Mesothelial cell of epicardium (in vitro differentiated cells): ENCODE measurements at regions not wholly inside any gene's neighbourhood (a gene's known extent, or its start where the extent isn't known, plus 50 kb on each side); places are given as distances from the start of the nearest gene placed in this dataset.

Source experiments
- DNase-seq, 2 experiments: peaks; one replicate each; pipeline ENCODE4 v3.0.0; 2021; ENCODE audit warnings: low spot score in 2 of 2; ENCODE audit not compliant: unreplicated experiment in 2 of 2
- H3K27ac Mint-ChIP-seq: 2 replicates; pipeline ENCODE4 v1.8.0; 2021; ENCODE audit warnings: mixed read lengths
- H3K27me3 Mint-ChIP-seq: 2 replicates; pipeline ENCODE4 v1.8.0; 2021; ENCODE audit warnings: low read depth, mixed read lengths
- H3K36me3 Mint-ChIP-seq: 2 replicates; pipeline ENCODE4 v1.8.0; 2021; ENCODE audit warnings: mixed read lengths
- H3K4me1 Mint-ChIP-seq: 2 replicates; pipeline ENCODE4 v1.8.0; 2021; ENCODE audit warnings: mixed read lengths
- H3K4me3 Mint-ChIP-seq: 2 replicates; pipeline ENCODE4 v1.8.0; 2021; ENCODE audit warnings: mild to moderate bottlenecking, moderate library complexity, mixed read lengths
- H3K9me3 Mint-ChIP-seq: 2 replicates; pipeline ENCODE4 v1.8.0; 2021; ENCODE audit warnings: mixed read lengths
- CTCF ChIP-seq: fragments of 200-600 bp; sonication (generic); IDR thresholded peaks from one replicate; pipeline ENCODE4 v1.5.0; 2021; ENCODE audit warnings: antibody characterized with exemption; ENCODE audit not compliant: unreplicated experiment

- peaks cover 4% of the 10 kb centered on the region for H3K9me3 Mint-ChIP-seq
These were observed 372.7 kb upstream of the HSF2 start for GRCh38 chr6:122026582-122027369.

GRCh38 chr6:122028933-122029522 lies 370.4 kb upstream of the HSF2 start:
- Mint-ChIP-seq H3K27ac (no peak overlapping the region), H3K36me3 (peaks cover 2% of the 10 kb centered on the region), H3K27me3 (no peaks in the 10 kb centered on the region), H3K4me1 (peaks cover 31% of the 10 kb centered on the region), H3K4me3 (no peak overlapping the region), H3K9me3 (peaks cover 4% of the 10 kb centered on the region)
- DNase-seq, result no peak
- TF ChIP-seq CTCF, result no peak

More at GRCh38 chr6:122026582-122027369, 372.7 kb upstream of the HSF2 start:
- H3K4me3 Mint-ChIP-seq, result no peak overlapping the region
- TF ChIP-seq CTCF, result no peak
- DNase-seq, result no peak
- H3K27me3 Mint-ChIP-seq, result no peaks in the 10 kb centered on the region
- peak overlapping the region; percentile 32 for H3K27ac Mint-ChIP-seq
- H3K36me3 Mint-ChIP-seq, result peaks cover 2% of the 10 kb centered on the region
- H3K4me1 Mint-ChIP-seq, result peaks cover 25% of the 10 kb centered on the region

- Mint-ChIP-seq H3K27me3 (no peaks in the 10 kb centered on the region), H3K27ac (peak overlapping the region; percentile 22), H3K4me1 (peaks cover 20% of the 10 kb centered on the region), H3K9me3 (peaks cover 4% of the 10 kb centered on the region), H3K36me3 (peaks cover 2% of the 10 kb centered on the region), H3K4me3 (no peak overlapping the region)
- DNase-seq, result no peak
- peak; percentile 53 for TF ChIP-seq CTCF
These were observed 365.8 kb upstream of the HSF2 start for GRCh38 chr6:122033564-122034181.

GRCh38 chr6:122035173-122035572 lies 364.3 kb upstream of the HSF2 start:
- Mint-ChIP-seq H3K4me1 (peaks cover 14% of the 10 kb centered on the region), H3K4me3 (no peak overlapping the region), H3K9me3 (peaks cover 4% of the 10 kb centered on the region), H3K36me3 (peaks cover 2% of the 10 kb centered on the region), H3K27me3 (no peaks in the 10 kb centered on the region), H3K27ac (no peak overlapping the region)
- TF ChIP-seq CTCF, result no peak
- no peak for DNase-seq

GRCh38 chr6:122040261-122040660 lies 359.2 kb upstream of the HSF2 start:
- DNase-seq, result no peak
- no peaks in the 10 kb centered on the region for H3K27me3 Mint-ChIP-seq
- no peaks in the 10 kb centered on the region for H3K9me3 Mint-ChIP-seq
- no peak for TF ChIP-seq CTCF
- no peak overlapping the region for H3K4me3 Mint-ChIP-seq
- no peaks in the 10 kb centered on the region for H3K36me3 Mint-ChIP-seq
- H3K4me1 Mint-ChIP-seq, result peaks cover 30% of the 10 kb centered on the region
- no peak overlapping the region for H3K27ac Mint-ChIP-seq
